ENCODE measurements at regions not wholly inside any gene's neighbourhood (a gene's known extent, or its start where the extent isn't known, plus 50 kb on each side); places are given as distances from the start of the nearest gene placed in this dataset.

GRCh38 chr2:183803596-183803995 lies 679.4 kb downstream of the NUP35 start:
- TF ChIP-seq, protein P1, sequence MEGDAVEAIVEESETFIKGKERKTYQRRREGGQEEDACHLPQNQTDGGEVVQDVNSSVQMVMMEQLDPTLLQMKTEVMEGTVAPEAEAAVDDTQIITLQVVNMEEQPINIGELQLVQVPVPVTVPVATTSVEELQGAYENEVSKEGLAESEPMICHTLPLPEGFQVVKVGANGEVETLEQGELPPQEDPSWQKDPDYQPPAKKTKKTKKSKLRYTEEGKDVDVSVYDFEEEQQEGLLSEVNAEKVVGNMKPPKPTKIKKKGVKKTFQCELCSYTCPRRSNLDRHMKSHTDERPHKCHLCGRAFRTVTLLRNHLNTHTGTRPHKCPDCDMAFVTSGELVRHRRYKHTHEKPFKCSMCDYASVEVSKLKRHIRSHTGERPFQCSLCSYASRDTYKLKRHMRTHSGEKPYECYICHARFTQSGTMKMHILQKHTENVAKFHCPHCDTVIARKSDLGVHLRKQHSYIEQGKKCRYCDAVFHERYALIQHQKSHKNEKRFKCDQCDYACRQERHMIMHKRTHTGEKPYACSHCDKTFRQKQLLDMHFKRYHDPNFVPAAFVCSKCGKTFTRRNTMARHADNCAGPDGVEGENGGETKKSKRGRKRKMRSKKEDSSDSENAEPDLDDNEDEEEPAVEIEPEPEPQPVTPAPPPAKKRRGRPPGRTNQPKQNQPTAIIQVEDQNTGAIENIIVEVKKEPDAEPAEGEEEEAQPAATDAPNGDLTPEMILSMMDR (IDR thresholded peaks at IDR 0.05): no peak
- TF ChIP-seq POLR2A (IDR thresholded peaks at IDR 0.05): no peak

Data from thyroid gland (tissue), 4 donors.